GM21367 (cell line): ENCODE measurements at regions not wholly inside any gene's neighbourhood (a gene's known extent, or its start where the extent isn't known, plus 50 kb on each side); places are given as distances from the start of the nearest gene placed in this dataset.

Source experiments
- ATAC-seq: cut with Tn5 transposase; IDR thresholded peaks from one replicate; pipeline ENCODE4 v1.9.1; 2021; ENCODE audit not compliant: unreplicated experiment

DNA sequence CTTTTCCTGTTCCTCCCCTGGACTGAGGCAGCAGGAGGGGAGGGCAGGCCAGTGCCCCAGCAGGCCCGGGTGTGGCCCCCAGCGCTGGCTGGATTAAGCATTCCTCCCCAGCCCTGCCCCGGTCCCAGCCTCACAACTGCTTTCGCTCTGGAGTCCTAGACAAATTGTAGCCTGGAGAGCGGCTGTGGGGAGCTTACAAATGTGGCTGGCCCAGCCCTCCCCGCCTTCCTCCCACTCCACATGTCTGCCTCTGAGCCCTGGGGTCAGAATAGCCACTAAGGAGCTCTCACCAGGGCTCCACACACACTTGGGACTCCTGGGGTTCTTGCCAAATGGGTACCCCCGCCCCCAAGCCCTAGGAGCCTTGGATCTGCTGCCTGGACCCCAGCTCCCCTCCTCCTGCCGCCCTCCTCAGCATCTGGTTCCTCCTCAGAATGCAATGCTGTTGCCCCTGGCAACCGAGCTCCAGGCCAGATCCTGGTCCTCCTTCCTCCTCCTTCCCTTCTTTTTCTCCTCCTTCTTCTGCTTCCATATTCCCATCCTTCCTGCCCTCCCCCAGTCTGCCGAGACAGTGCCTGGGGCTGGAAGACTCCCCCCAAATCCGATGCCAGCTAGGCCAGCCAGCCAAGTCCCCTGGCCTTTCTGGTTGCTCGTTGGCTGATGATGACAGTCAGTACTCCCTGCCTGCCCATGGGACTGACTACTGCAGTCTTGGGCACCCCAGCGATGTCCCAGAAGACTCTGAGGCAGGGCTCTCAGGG lies 91.1 kb downstream of the LINGO1 start:
- no peak for ATAC-seq

DNA sequence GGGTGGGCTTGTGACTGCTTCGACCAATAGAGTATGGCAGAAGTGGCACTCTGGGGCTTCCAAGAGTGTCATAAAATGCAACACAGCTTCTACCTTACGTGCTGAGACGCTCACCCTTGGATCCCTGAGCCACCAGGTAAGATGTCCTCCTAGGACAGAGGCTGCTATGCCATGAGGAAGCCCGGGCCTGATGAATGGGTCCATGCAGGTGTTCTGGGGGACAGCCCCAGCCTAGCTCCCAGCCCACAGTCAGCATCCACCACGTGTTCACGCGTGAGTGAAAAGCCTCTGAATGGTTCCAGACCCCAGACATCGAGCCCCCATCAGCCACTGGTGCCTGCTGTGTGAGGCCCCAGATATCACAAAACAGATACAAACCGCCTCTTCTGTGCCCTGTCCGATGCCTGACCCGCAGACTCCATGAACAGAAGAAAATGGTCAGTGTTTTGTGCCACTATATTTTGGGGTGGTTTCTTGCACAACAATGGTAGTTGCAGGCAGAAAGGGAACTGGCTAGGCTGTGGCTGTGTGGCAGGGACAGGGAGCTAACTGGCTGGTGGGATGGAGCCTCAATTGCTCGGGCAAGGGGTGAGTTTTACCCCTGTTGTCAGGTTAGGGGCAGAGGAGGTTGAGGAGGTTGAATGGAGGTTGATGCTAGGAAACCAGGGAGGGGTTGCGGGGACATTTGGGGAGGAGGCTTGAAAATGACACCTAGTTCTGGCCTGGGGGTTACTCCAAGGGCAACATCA lies 92.2 kb downstream of the LINGO1 start:
- no peak for ATAC-seq

DNA sequence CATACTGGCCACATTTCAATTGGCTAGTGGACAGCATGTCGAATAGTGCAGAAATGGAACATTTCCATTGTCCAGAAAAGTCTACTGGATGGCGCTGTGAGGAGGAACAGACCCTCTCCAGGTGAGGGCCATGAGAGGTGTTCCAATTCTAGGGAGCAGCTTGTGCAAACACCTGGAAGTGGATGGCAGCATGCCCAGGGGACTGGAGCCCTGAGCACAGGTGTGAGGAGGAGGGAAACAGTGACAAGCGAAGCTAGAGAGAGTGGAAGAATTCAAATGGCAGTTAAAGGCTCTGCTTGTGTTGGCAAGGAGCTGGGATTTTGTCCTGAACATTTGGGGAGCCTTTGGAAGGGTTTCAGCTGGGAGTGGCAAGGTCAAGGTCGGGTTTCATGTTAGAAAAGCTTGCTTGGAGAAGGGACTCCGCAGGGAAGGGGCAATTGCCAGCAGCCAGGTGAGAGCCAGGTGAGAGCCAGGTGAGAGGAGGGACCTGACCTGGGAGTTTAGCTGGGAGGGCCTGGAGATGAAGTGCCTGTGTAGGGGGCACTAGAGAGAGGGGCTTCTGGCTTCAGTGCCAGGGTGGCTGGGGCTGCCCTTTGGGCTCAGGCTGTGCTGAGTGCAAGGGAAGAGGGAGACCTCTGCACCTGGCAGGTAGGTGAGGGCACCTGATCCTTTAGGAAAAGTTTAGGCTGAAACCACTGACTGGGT lies 93.8 kb downstream of the LINGO1 start:
- ATAC-seq = no peak

DNA sequence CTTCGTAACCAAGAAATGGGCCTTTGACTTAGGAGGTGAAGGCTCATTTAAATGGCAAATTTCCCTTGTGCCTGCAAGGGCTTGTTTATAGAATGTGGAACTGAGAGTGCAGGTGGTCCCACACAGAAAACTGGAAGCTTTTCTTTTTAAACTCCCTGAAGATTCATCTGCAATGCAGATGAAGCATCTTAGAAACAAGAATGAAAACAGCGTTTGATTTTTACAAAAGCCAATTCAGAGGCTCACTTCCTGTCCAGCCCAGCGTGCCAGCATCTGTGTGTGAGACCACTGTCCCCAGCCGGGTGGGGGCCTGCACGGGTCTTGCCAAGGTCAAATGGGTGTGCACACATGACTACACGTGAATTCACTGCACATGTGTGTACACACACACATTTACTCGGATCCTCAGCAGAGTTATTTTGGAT lies 94.7 kb downstream of the LINGO1 start:
- peak; percentile 48 for ATAC-seq

DNA sequence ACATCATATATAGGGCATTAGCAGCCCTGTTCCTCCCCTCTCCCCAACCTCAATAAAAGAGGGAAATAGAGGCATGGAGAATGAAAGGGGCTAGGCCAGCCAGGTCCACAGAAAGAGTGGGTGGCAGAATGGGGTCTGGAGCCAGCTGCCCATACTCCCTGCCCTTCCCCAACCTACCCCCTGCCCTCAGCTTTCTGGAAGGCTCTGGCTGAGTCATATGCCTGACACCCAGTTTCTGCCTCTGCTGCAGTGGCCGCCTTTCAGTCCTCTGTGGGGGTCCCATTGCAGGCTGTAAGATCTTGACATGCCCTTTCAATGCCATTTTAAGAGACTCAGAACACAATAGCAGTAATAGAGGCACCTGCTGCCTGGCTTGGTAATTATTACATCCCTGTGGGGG lies 95.7 kb downstream of the LINGO1 start:
- no peak for ATAC-seq

DNA sequence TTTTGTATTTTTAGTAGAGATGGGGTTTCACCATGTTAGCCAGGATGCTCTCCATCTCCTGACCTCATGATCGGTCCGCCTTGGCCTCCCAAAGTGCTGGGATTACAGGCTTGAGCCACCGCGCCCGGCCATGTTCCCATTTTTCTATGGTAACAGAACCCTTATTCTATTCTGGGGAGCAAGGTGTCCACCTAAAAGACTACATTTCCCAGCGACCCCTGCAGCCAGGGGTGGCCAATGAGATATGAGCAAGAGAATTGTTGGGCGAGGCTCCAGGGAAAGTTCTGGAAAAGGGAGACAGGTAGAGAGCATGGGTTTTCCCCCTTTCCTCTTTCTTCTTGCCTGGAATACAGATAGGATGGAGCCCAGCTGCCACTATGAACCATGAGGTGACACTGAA lies 96.9 kb downstream of the LINGO1 start:
- no peak for ATAC-seq
